SU-DHL-6 (cell line): ENCODE measurements at regions not wholly inside any gene's neighbourhood (a gene's known extent, or its start where the extent isn't known, plus 50 kb on each side); places are given as distances from the start of the nearest gene placed in this dataset.

ENCODE experiments used
- CTCF ChIP-seq: fragments of 200-600 bp; sonication (generic); IDR thresholded peaks from one replicate; pipeline ENCODE4 v1.5.1; 2017; ENCODE audit warnings: antibody characterized with exemption, mild to moderate bottlenecking, low read length, moderate library complexity; ENCODE audit not compliant: insufficient read depth, poor library complexity, severe bottlenecking
- EZH2phosphoT487 ChIP-seq: fragments of 200-600 bp; sonication (generic), shearing (Covaris generic); conservative IDR thresholded peaks from 2 replicates; pipeline ENCODE4 v1.6.1; 2018; ENCODE audit warnings: mild to moderate bottlenecking, antibody characterized with exemption, low read length, moderate library complexity, mixed read lengths

DNA sequence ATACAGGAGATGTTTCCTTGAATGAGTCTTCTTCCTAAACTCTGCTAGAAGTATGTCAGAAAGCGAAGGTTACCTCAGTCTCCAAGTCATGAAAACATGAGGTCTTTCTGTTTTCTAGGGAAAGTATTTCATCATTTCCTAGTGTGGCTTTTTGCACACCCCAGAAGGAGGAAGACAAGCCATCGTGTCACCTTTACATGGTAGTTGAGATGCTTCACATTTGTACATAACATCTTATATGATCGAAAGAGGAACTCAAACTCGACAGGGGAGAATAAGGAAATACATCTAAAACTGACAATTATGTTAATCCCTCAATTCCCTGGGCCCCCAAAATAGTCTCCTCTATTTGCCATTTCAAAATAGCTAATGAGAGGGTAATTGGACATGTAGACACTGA lies 214.1 kb upstream of the PLEKHG7 start:
- TF ChIP-seq CTCF (no peak), EZH2phosphoT487 (no peak)
